Calu3 (cell line): ENCODE measurements at regions not wholly inside any gene's neighbourhood (a gene's known extent, or its start where the extent isn't known, plus 50 kb on each side); places are given as distances from the start of the nearest gene placed in this dataset.

Source experiments
- BruUV-seq: library from RNA; stranded (reverse); fragments of 400-500 nt; replicated peaks from 2 replicates; lab custom pipeline; 2021; lab: Mats Ljungman, UMichigan
- CTCF ChIA-PET: fragments of 300-600 bp; sonication (Branson Sonifier 250); formaldehyde crosslinking; loops from one replicate; lab custom pipeline; 2022; ENCODE audit warnings: antibody characterized with exemption; lab: Charles Lee
- DNase-seq: peaks from one replicate; pipeline ENCODE4 v3.0.0; 2022
- H3K27ac Mint-ChIP-seq: one replicate; pipeline ENCODE4 v1.8.0; 2022; ENCODE audit warnings: mixed read lengths; ENCODE audit not compliant: unreplicated experiment
- H3K27me3 Mint-ChIP-seq: one replicate; pipeline ENCODE4 v1.8.0; 2022; ENCODE audit warnings: mixed read lengths; ENCODE audit not compliant: unreplicated experiment
- H3K36me3 Mint-ChIP-seq: one replicate; pipeline ENCODE4 v1.8.0; 2022; ENCODE audit warnings: mild to moderate bottlenecking, moderate library complexity, mixed read lengths; ENCODE audit not compliant: insufficient read depth, unreplicated experiment
- H3K4me1 Mint-ChIP-seq: one replicate; pipeline ENCODE4 v1.8.0; 2022; ENCODE audit warnings: mild to moderate bottlenecking, low read depth, mixed read lengths; ENCODE audit not compliant: unreplicated experiment
- H3K4me3 Mint-ChIP-seq: one replicate; pipeline ENCODE4 v1.8.0; 2022; ENCODE audit warnings: mild to moderate bottlenecking, low read depth, moderate library complexity, mixed read lengths; ENCODE audit not compliant: unreplicated experiment
- H3K9me3 Mint-ChIP-seq: one replicate; pipeline ENCODE4 v1.8.0; 2022; ENCODE audit warnings: low read depth, mixed read lengths; ENCODE audit not compliant: unreplicated experiment
- CTCF ChIP-seq: fragments of 200-600 bp; IDR thresholded peaks from one replicate; pipeline ENCODE4 v1.8.0; 2022; ENCODE audit warnings: antibody characterized with exemption; ENCODE audit not compliant: unreplicated experiment
- intact Hi-C: fragments of 100-400 bp; cut with micrococcal nuclease; formaldehyde crosslinking; loops from one replicate; pipeline ENCODE4 v1.10.0; 2022; ENCODE audit not compliant: unreplicated experiment

DNA sequence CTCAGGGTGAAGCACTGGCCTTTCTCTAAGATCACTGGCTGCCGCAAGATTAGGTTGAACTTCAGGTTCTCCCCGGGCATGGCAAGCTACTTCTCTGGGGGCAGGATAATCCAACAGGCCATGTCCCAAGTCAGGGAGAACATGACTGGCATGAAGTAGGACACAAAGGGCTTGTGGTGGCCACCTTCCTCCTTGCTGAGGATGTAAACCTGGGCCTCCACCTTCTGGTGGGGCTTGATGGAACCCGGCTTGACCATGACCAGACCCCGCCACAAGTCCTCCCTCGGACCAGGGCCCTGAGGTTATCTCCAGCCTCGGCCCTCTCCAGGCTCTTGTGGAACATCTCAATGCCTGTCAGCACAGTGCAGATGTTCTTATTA is 211.1 kb upstream of the WSB1 start:
- Mint-ChIP-seq H3K4me1 (no peaks in the 10 kb centered on the region), H3K4me3 (no peak overlapping the region), H3K36me3 (no peaks in the 10 kb centered on the region), H3K27me3 (peaks cover 43% of the 10 kb centered on the region), H3K27ac (no peak overlapping the region), H3K9me3 (no peaks in the 10 kb centered on the region)
- no TSS peak for BruUV-seq
- no peak for DNase-seq
- TF ChIP-seq CTCF: no peak
- intact Hi-C loops: no loop called here
- CTCF ChIA-PET: no interaction called here

- Mint-ChIP-seq H3K27me3 (peaks cover 51% of the 10 kb centered on the region), H3K27ac (no peak overlapping the region), H3K9me3 (no peaks in the 10 kb centered on the region), H3K36me3 (no peaks in the 10 kb centered on the region), H3K4me3 (no peak overlapping the region), H3K4me1 (no peaks in the 10 kb centered on the region)
- BruUV-seq: no TSS peak
- CTCF ChIA-PET: no interaction called here
- no peak for TF ChIP-seq CTCF
- DNase-seq: no peak
- intact Hi-C loops: no loop called here
These were observed 210.3 kb upstream of the WSB1 start for GRCh38 chr17:27083408-27084185.

DNA sequence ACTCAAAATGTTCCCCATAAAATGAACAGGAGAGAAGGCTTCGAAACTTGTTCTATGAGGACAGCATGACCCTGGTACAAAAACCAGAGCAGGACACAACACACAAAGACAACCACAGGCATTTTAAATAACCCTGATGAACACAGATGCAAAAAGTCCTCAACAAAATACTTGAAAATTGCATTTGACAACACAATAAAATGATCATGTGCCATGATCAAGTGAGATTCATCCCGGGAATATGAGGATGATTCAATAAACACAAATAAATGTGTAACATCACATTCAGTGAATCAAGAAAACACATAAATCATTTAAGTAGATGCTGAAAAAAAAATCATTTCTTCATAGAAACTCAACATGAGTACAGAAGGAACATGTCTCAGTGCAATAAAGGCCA is 208.4 kb upstream of the WSB1 start:
- CTCF ChIA-PET: interaction anchor here (0.6 kb wide), 1 partner anchor 696 kb away, joined by 3 read pairs; no protein-coding TSS in a partner anchor
- Mint-ChIP-seq H3K27ac (no peak overlapping the region), H3K4me1 (no peaks in the 10 kb centered on the region), H3K4me3 (no peak overlapping the region), H3K27me3 (peaks cover 52% of the 10 kb centered on the region), H3K36me3 (no peaks in the 10 kb centered on the region), H3K9me3 (no peaks in the 10 kb centered on the region)
- no peak for TF ChIP-seq CTCF
- no TSS peak for BruUV-seq
- intact Hi-C loops: no loop called here
- no peak for DNase-seq

DNA sequence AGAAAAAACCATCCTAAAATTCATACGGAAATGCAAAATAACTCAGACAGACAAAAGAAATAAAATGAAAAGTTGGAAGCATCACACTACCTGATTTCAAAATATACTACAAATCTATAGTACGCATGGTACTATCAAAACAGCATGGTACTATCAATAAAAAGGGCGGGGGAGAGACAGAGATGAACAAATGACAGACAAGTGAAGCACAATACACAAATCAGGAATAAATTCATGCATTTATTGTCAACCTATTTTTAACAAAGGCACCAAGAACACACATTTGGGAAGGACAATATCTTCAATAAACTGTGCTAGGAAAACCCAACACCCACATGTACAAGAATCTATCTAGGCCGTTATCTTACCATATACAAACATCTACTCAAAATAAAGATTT is 207.4 kb upstream of the WSB1 start:
- H3K27me3 Mint-ChIP-seq: peaks cover 52% of the 10 kb centered on the region
- TF ChIP-seq CTCF: no peak
- BruUV-seq: no TSS peak

More for the DNA sequence above, 207.4 kb upstream of the WSB1 start:
- intact Hi-C loops: no loop called here
- CTCF ChIA-PET: no interaction called here
- DNase-seq: no peak
- no peaks in the 10 kb centered on the region for H3K4me1 Mint-ChIP-seq
- H3K9me3 Mint-ChIP-seq: no peaks in the 10 kb centered on the region
- no peak overlapping the region for H3K27ac Mint-ChIP-seq
- H3K36me3 Mint-ChIP-seq: no peaks in the 10 kb centered on the region
- no peak overlapping the region for H3K4me3 Mint-ChIP-seq
